ENCODE measurements at regions not wholly inside any gene's neighbourhood (a gene's known extent, or its start where the extent isn't known, plus 50 kb on each side); places are given as distances from the start of the nearest gene placed in this dataset.

DNA sequence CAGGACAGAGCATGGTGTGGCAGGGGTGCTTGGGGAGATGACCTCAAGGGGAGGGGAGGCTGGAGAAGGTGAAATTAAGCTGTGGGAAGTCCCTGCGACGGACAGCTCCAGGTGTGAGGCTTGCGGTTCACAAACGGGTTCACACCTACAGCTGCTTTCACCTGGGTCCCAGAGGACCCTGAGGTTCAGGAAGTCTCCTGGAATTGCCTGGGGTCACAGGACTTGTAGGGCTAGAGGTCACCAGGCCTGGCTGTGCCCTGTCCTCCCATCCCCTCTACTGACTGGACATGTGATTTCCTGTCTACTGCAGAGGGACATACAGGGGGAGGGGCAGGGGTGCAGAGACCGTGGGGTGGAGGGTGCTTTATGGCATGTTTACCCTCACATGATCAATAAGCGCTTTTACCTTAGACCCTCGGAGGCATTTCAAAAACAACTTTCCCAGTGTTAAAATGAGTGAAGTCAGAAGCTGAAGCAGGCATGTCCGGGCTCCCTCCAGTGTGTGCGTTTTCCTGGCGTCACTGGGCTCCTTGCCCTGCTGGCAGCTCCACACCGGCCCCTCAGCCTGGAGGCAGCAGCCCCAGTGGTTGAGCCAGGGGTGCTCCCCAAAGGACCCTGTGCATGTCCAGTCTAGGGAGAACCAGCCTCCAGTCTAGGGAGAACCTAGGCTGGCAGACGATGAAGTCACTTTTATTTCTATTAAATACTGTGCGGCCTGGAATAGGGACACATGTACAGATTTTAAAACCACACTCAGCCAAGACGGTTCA is 66.6 kb upstream of the IGFBP3 start:
- DNase-seq: no peak

DNA sequence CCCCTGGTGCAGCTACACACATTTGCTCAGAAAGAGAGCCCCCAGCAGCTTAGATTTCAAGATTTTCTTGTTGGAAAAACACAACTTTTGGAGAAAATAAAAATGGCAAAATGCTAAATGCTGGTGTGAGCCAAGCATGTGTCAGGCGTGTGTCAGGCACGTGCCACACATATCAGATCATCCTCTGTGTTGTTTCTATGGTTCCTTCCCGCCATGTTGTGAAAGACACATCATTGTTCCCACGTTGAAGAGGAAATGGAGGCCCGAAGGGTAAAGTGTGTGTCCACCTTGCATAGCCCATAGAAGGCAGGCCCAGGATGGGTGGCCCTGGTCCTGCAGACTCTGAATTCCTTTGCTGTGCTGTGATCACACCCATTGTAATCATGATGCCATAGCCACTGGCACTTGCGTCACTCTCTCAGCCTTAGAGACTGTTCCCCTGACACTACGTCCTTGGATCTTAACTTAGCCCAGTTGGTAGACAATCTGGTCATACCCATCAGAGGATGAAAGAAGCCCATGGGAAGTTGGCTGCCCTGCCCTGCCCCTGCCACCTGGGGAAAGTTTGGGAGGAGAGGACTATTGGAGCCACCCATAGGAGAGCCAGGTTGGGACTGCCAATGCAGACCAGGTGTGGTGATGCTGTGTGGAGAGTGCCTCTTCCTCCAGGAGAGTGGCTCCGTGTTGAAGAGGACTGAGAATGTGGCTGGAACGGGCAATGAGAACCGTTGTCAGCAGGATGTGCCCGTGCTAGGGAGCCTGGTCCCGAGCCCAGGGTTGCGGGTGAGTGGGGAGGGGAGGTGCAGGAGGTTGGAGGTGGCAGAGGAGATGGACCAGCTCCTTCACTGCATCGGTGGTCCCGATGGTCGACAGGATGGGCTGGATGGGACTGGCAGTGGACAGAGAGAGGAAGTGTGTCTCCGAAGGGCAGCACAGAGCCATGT is 65.6 kb upstream of the IGFBP3 start:
- no peak for DNase-seq

DNA sequence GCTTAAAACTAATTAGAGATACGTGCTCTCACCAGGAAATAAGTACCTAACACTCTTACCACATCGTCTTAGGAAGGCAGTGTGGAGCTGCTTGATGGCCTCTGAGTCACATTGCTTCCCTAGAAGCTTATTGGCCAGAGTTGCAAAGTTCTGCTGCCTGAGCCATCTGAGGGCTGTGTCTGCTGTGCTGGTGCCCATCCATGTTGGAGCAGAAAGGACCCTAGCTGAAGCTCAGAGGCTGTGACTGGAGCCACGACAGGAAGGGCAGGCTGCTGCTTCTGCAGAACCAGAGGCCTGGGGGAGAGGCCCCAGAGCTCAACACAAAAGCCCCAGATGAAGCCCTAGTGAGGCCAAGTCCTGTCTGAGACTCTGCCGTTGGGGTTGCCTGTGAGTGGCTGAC is 64.8 kb upstream of the IGFBP3 start:
- no peak for DNase-seq

DNA sequence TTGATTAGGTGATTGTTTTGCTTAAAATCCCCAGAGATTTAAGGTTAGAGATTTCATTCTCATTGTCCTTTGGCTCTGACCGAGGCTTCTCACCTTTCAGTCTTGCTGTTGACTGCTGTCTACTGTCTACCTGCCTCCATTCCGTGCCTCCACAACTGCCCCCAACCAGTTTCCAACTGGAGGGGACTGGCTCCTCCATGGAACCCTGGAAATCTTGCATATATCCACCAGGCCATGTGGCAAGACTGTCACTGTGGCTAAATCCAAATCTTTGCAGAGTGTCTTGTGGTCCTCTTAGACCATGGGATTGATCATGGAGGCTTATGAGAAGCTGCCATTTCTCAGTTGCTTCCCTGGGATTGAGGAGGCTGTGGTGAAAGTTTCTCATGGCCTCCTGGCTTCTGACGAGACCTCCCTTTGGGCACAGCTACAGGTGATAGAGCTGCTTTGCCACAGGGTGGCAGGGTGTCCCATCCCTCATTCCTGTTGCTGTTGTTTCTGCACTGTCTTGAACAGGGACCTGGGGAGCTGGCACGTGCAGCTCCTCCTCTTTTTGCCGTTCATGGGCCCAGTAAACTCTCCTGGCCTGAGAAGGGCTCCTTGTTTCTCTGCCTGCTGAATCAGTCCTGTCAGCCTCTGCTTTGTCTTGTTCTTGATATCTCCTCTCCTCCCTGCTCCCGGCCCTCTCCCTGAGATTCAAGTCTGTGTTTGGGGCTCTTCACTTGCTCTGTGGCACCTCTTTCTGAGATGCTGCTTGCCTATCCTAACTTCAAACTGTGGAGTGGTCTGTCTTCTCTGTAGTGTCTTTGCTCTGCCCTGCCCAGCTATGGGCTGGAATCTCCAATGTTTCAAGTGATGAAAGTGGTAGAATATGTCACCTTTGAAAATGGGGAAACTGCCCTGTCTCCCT is 63.6 kb upstream of the IGFBP3 start:
- no peak for DNase-seq

DNA sequence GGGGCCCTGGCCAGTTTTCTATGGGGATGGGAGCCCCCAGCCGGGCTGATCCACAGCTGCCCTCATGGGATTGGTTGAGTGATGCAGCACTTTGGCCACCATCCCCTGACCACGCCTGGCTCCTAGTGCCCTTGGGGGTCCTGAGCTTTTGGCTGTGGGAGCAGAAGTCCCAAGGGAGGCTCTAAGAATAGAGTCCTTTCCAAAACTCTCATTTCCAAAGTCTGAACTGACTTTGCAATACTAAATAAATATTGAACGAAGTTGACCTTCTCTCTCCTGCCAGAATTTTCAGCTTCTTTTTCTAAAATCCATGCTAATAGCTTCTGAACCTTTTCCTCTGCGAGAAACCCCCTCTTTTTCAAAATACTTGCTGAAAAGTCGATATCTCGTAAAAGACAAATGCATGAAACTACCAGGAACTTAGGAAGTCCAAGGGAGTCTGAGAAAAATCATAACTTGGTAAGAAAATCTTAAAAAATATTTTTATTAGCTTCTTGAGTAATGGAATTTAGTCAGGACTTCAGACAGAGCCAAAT is 62.7 kb upstream of the IGFBP3 start:
- no peak for DNase-seq

DNA sequence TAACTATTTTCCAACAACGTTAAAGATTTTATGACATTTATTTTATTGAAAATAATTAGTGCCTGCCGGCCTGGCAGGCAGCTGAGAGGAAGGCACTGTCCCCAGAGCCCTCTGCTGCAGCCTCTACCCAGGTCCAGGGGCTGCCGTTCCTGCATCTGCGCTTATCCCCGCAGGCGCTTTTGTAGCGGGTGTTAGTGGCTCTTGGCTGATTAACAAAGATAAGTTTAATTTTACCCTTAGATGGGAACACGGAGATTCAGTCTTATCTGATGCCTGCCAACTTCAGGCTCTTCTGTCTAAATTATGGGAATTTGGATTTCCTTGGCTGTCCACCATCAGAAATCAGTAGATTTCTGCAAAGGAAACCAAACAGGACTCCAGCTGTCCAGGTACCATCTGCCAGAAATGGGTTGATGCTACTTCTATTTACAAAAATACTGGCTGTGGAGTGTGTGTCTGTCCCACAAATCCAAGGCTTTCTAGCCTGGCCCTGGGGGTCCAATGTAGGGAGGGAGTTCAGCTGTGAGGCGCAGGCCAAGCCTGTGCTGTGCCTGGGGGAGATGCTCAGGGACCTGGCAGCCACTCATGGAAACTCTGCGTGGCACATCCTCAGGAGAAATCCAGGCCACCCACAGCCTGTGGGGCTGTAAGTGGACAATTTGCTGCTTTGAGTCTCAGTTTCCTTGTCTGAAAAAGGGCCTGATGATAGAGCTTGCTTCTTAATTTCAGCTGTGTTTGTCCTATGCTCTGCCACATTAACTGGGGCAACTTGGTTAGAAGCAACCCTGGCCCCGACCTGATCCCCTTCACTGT is 62.0 kb upstream of the IGFBP3 start:
- DNase-seq: no peak

GRCh38 chr7:45982132-45982531 is 61.1 kb upstream of the IGFBP3 start:
- no peak for DNase-seq

- DNase-seq: no peak
These were observed 59.9 kb upstream of the IGFBP3 start for GRCh38 chr7:45980973-45981372.

- no peak for DNase-seq
These were observed 59.3 kb upstream of the IGFBP3 start for GRCh38 chr7:45980181-45980905.

DNA sequence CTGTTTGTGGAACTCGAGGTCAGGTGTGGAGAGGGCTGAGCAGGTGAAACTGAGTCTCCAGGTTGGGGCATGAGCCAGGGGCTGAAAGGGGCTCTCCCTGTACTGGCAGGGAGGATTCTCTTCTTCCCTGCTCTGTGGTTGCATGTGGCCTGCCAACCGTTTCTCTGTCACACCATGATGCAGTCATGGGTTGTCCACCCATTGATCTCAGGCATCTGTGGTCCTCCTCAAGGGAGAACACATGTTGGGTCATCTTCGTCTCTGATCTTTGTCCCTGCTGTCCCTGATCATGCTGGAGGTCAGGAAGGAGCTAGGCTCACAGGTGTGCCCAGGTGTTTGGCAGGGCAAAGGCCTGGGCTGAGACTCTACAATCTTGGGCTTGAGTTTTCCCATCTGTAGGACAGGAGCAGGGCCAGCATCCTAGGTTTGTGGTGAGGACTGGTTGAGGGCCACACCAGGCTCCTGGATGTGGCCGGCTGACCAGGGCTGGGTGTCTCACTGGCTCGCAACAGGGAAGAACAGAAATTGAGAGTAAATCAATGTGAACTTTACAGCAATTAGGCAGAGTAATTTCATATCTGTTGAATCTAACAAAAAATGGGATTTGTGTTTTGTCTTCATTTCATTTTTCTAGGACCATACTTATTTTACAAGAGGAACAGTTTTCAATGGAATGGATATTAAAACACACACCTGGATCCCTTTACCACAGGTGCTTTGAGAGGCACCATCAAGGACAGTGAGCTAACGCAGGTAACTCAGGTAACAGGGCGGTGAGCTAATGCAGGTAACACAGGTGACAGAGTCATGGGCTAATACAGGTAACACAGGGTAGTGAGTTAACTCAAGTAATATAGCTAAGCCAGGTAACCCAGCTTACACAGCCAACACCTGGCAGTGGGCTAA is 58.5 kb upstream of the IGFBP3 start:
- no peak for DNase-seq

- DNase-seq: no peak
These were observed 57.7 kb upstream of the IGFBP3 start for GRCh38 chr7:45978731-45979211.

DNA sequence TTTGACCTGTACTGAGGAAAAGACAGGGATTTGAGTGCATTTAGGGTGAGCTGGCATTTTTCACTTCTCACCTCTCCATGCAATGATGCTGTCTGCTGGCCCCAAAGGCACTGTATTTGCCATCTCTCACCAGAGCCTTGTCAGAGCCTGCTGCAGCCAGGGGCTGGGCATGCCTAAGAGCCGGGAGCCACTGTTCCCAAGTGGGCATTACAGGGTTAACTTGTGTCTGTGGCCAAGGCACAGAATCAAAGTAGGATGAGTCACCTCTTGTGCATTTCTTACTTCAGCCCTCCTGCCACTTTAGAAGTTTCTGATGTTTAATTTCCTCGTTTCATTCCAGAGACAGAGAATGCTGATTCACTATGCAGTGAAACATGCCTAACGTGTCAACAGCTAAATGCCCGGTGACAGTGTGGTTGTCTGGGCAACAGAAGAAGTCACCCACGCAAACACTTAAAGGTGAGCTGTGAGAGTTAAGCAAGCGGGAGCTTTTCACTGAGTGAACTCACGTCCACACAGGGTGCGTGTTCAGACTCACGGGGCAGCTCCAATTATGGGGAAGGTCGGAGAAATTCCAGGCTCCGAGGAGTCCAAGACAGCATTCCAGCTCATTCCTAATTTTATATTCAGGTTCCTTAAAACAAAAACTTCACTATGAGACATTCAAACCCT is 57.1 kb upstream of the IGFBP3 start:
- peak; percentile 25 for DNase-seq

DNA sequence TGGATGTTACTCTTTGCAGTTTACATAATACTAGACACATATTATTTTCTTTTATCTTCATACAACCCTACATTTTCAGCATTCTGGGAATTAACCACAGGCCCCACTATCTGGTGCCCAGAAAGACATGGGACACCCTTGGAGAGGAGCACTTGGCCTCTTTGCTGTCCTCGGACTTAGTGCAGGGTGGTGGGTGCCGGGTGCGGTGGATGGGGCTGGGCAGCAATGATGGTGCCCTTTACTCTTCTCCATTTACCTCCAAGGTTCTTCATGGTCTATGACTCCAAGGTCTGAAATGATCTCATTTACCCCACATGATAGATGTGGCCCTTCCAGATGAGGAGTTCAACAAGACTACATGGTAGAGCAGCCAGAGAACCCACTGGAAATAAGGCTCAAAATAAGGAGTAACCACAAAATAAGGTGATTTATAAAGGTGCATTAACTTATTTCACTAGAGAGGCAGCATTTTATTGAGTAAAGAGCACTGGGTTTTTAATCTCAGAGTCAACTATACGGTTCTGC is 56.2 kb upstream of the IGFBP3 start:
- DNase-seq: no peak

DNA sequence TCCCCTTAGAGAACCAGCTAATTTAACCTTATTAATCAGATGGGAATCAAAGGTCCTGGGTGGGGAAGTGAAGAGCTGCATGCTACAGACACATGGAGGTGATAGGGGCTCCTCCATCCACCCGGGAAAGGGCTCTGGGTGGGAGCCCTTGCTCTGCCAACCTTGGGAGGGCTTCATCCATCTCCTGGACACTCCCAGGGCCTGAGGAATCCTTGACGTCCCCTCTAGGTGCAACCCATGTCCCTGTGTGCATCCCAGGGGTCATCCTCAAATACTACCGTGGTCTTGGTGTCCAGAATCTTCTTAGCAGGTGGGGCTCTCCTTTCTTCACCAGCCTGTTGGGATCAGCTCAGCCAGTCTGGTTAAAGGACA is 55.4 kb upstream of the IGFBP3 start:
- DNase-seq: no peak

- DNase-seq: no peak
These were observed 54.9 kb upstream of the IGFBP3 start for GRCh38 chr7:45975847-45976484.

GRCh38 chr7:45975367-45975766 is 54.3 kb upstream of the IGFBP3 start:
- no peak for DNase-seq

DNA sequence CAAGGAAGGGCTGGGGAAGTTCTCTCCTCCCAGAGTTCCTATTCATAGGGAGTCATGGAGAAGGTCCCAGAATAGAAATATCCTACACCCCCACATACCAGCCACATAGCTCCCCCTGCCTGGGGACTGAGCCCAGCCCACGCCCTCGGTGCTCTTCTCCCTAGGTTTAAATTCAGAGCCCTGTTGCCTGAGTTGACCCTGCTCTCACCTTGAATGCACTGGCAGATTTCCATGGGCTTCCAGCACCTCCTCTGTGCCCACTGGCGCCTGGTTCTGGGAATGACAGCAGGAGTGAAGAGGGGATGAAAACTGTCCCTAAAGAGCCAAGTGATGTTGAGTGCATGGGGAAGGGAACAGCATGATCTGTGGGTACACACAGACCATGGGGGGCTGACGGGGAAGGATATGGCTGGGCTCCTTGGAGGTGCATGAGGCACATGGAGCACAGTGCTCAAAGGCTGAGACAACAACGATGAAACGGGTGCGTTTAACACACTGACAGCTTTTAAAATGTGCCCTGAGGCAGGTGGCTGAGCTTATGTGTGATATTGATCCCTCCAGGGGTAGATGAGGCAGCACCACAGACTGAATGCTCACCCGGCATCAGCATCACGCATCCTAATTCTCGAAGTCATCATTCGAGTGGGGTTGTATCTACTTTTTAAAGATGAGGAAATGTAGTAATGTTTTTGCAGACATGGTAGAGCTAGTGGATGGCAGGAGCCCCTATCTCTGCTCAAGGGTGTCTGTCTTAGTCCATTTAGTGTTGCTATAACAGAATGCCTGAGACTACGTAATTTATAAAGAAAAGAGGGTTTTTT is 53.7 kb upstream of the IGFBP3 start:
- DNase-seq: no peak

All from stimulated activated CD8-positive, alpha-beta memory T cell treated with anti-CD3 and anti-CD28 coated beads, Interleukin-4, amount 100 ng/mL, for 48 hours (primary cell).